MM.1S (cell line): ENCODE measurements at regions not wholly inside any gene's neighbourhood (a gene's known extent, or its start where the extent isn't known, plus 50 kb on each side); places are given as distances from the start of the nearest gene placed in this dataset.

ENCODE experiments used
- DNase-seq: peaks from one replicate; pipeline ENCODE4 v3.0.0-alpha.2; 2015
- H2AFZ ChIP-seq: fragments of 300-600 bp; sonication (generic); 2 replicates; pipeline ENCODE4 v1.6.0; 2016; ENCODE audit warnings: antibody characterized with exemption, low read length
- H3F3A ChIP-seq: fragments of 300-600 bp; sonication (generic); 2 replicates; pipeline ENCODE4 v1.6.1; 2016; ENCODE audit warnings: mild to moderate bottlenecking, antibody characterized with exemption, low read length, moderate library complexity, mixed read lengths; ENCODE audit not compliant: insufficient read depth
- H3K27ac ChIP-seq: fragments of 300-600 bp; sonication (generic); 2 replicates; pipeline ENCODE4 v1.5.1; 2016; ENCODE audit warnings: mild to moderate bottlenecking, low read length
- H3K27me3 ChIP-seq: fragments of 300-600 bp; sonication (generic); replicated peaks from 2 replicates; pipeline ENCODE4 v1.6.0; 2016; ENCODE audit warnings: low read length; ENCODE audit not compliant: insufficient read depth
- H3K36me3 ChIP-seq: fragments of 300-600 bp; sonication (generic); replicated peaks from 2 replicates; pipeline ENCODE4 v1.6.1; 2016; ENCODE audit warnings: mild to moderate bottlenecking, low read length, mixed read lengths; ENCODE audit not compliant: insufficient read depth
- H3K4me1 ChIP-seq: fragments of 300-600 bp; sonication (generic); 2 replicates; pipeline ENCODE4 v1.6.1; 2016; ENCODE audit warnings: low read length, mixed read lengths
- H3K4me2 ChIP-seq: fragments of 300-600 bp; sonication (generic); 2 replicates; pipeline ENCODE4 v1.6.0; 2016; ENCODE audit warnings: low read depth, low read length
- H3K4me3 ChIP-seq: fragments of 300-600 bp; sonication (generic); 2 replicates; pipeline ENCODE4 v1.5.1; 2016; ENCODE audit warnings: low read length, mixed read lengths
- H3K79me2 ChIP-seq: fragments of 300-600 bp; sonication (generic); 2 replicates; pipeline ENCODE4 v1.6.1; 2016; ENCODE audit warnings: mixed run types, low read length, mixed read lengths
- H3K9ac ChIP-seq: fragments of 300-600 bp; sonication (generic); 2 replicates; pipeline ENCODE4 v1.6.1; 2016; ENCODE audit warnings: low read length, mixed read lengths
- H3K9me2 ChIP-seq: fragments of 300-600 bp; sonication (generic); replicated peaks from 2 replicates; pipeline ENCODE4 v1.6.1; 2016; ENCODE audit warnings: mild to moderate bottlenecking, low read length, mixed read lengths; ENCODE audit not compliant: insufficient read depth
- H3K9me3 ChIP-seq: fragments of 300-600 bp; sonication (generic); replicated peaks from 2 replicates; pipeline ENCODE4 v1.6.1; 2016; ENCODE audit warnings: mild to moderate bottlenecking, low read length, mixed read lengths; ENCODE audit not compliant: insufficient read depth
- H4K20me1 ChIP-seq: fragments of 300-600 bp; sonication (generic); 2 replicates; pipeline ENCODE4 v1.6.1; 2016; ENCODE audit warnings: mild to moderate bottlenecking, low read length, moderate library complexity, mixed read lengths; ENCODE audit not compliant: insufficient read depth
- CTCF ChIP-seq: fragments of 300-600 bp; sonication (generic); IDR thresholded peaks from 2 replicates; pipeline ENCODE4 v1.5.1; 2016; ENCODE audit warnings: antibody characterized with exemption, low read length, mixed read lengths
- EZH2 ChIP-seq: fragments of 300-600 bp; sonication (generic); optimal IDR thresholded peaks from 2 replicates; pipeline ENCODE3; 2017; ENCODE audit warnings: low read depth, mild to moderate bottlenecking, antibody characterized with exemption, low read length, mixed read lengths
- EZH2phosphoT487 ChIP-seq: fragments of 300-600 bp; sonication (generic); IDR thresholded peaks from 2 replicates; pipeline ENCODE4 v1.6.1; 2018; ENCODE audit warnings: antibody characterized with exemption, low read length

- Histone ChIP-seq H3K27me3 (no peaks in the 10 kb centered on the region), H2AFZ (no peak overlapping the region), H3K9me2 (no peaks in the 10 kb centered on the region), H3K79me2 (no peaks in the 10 kb centered on the region), H3F3A (no peaks in the 10 kb centered on the region), H4K20me1 (no peaks in the 10 kb centered on the region), H3K9ac (no peak overlapping the region), H3K36me3 (no peaks in the 10 kb centered on the region), H3K4me2 (no peak overlapping the region), H3K4me3 (no peak overlapping the region), H3K4me1 (no peaks in the 10 kb centered on the region), H3K27ac (no peak overlapping the region), H3K9me3 (no peaks in the 10 kb centered on the region)
- no peak for DNase-seq
- TF ChIP-seq EZH2 (no peak), CTCF (no peak), EZH2phosphoT487 (no peak)
Measured at GRCh38 chr5:128762661-128763306, 202.5 kb upstream of the SLC27A6 start.

- Histone ChIP-seq H3K9ac (no peak overlapping the region), H4K20me1 (no peaks in the 10 kb centered on the region), H3K9me2 (no peaks in the 10 kb centered on the region), H3K4me3 (no peak overlapping the region), H3K9me3 (no peaks in the 10 kb centered on the region), H3F3A (no peaks in the 10 kb centered on the region), H3K79me2 (no peaks in the 10 kb centered on the region), H3K27ac (no peak overlapping the region), H2AFZ (no peak overlapping the region), H3K27me3 (no peaks in the 10 kb centered on the region), H3K36me3 (no peaks in the 10 kb centered on the region), H3K4me1 (no peaks in the 10 kb centered on the region), H3K4me2 (no peak overlapping the region)
- TF ChIP-seq EZH2phosphoT487: no peak
- TF ChIP-seq CTCF: no peak
- no peak for TF ChIP-seq EZH2
- no peak for DNase-seq
Measured at GRCh38 chr5:128763321-128763720, 202.0 kb upstream of the SLC27A6 start.

GRCh38 chr5:128764601-128765310 is 200.5 kb upstream of the SLC27A6 start:
- no peaks in the 10 kb centered on the region for H3F3A ChIP-seq
- H3K9me2 ChIP-seq: no peaks in the 10 kb centered on the region
- H3K27ac ChIP-seq: no peak overlapping the region
- TF ChIP-seq EZH2: no peak
- TF ChIP-seq EZH2phosphoT487: no peak
- no peak for TF ChIP-seq CTCF
- no peak overlapping the region for H3K4me2 ChIP-seq
- H3K36me3 ChIP-seq: no peaks in the 10 kb centered on the region
- H3K9me3 ChIP-seq: no peaks in the 10 kb centered on the region
- H3K4me1 ChIP-seq: no peaks in the 10 kb centered on the region
- H3K27me3 ChIP-seq: no peaks in the 10 kb centered on the region
- no peaks in the 10 kb centered on the region for H3K79me2 ChIP-seq
- H3K4me3 ChIP-seq: no peak overlapping the region
- H4K20me1 ChIP-seq: no peaks in the 10 kb centered on the region
- no peak for DNase-seq
- H2AFZ ChIP-seq: no peak overlapping the region
- no peak overlapping the region for H3K9ac ChIP-seq
